ENCODE measurements at regions not wholly inside any gene's neighbourhood (a gene's known extent, or its start where the extent isn't known, plus 50 kb on each side); places are given as distances from the start of the nearest gene placed in this dataset.

DNA sequence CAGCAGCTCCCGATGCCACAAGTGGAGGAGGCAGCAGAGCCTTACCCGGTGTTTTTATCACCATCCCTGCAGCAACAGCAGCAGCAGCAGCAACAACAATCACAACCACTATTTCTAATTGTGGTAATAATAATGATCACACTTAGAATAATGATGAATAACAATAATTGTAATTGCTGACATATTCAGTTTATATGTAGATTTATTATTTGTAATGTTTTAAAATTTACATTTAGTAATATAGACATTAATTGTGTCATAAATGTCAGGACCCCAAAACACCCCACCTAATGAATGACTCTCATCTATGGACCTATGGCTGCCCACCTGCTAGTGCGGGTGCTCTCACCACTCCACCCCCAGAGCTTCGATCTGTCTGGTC lies 170.0 kb downstream of the AHSP start (continued):
- TF ChIP-seq, protein P1, sequence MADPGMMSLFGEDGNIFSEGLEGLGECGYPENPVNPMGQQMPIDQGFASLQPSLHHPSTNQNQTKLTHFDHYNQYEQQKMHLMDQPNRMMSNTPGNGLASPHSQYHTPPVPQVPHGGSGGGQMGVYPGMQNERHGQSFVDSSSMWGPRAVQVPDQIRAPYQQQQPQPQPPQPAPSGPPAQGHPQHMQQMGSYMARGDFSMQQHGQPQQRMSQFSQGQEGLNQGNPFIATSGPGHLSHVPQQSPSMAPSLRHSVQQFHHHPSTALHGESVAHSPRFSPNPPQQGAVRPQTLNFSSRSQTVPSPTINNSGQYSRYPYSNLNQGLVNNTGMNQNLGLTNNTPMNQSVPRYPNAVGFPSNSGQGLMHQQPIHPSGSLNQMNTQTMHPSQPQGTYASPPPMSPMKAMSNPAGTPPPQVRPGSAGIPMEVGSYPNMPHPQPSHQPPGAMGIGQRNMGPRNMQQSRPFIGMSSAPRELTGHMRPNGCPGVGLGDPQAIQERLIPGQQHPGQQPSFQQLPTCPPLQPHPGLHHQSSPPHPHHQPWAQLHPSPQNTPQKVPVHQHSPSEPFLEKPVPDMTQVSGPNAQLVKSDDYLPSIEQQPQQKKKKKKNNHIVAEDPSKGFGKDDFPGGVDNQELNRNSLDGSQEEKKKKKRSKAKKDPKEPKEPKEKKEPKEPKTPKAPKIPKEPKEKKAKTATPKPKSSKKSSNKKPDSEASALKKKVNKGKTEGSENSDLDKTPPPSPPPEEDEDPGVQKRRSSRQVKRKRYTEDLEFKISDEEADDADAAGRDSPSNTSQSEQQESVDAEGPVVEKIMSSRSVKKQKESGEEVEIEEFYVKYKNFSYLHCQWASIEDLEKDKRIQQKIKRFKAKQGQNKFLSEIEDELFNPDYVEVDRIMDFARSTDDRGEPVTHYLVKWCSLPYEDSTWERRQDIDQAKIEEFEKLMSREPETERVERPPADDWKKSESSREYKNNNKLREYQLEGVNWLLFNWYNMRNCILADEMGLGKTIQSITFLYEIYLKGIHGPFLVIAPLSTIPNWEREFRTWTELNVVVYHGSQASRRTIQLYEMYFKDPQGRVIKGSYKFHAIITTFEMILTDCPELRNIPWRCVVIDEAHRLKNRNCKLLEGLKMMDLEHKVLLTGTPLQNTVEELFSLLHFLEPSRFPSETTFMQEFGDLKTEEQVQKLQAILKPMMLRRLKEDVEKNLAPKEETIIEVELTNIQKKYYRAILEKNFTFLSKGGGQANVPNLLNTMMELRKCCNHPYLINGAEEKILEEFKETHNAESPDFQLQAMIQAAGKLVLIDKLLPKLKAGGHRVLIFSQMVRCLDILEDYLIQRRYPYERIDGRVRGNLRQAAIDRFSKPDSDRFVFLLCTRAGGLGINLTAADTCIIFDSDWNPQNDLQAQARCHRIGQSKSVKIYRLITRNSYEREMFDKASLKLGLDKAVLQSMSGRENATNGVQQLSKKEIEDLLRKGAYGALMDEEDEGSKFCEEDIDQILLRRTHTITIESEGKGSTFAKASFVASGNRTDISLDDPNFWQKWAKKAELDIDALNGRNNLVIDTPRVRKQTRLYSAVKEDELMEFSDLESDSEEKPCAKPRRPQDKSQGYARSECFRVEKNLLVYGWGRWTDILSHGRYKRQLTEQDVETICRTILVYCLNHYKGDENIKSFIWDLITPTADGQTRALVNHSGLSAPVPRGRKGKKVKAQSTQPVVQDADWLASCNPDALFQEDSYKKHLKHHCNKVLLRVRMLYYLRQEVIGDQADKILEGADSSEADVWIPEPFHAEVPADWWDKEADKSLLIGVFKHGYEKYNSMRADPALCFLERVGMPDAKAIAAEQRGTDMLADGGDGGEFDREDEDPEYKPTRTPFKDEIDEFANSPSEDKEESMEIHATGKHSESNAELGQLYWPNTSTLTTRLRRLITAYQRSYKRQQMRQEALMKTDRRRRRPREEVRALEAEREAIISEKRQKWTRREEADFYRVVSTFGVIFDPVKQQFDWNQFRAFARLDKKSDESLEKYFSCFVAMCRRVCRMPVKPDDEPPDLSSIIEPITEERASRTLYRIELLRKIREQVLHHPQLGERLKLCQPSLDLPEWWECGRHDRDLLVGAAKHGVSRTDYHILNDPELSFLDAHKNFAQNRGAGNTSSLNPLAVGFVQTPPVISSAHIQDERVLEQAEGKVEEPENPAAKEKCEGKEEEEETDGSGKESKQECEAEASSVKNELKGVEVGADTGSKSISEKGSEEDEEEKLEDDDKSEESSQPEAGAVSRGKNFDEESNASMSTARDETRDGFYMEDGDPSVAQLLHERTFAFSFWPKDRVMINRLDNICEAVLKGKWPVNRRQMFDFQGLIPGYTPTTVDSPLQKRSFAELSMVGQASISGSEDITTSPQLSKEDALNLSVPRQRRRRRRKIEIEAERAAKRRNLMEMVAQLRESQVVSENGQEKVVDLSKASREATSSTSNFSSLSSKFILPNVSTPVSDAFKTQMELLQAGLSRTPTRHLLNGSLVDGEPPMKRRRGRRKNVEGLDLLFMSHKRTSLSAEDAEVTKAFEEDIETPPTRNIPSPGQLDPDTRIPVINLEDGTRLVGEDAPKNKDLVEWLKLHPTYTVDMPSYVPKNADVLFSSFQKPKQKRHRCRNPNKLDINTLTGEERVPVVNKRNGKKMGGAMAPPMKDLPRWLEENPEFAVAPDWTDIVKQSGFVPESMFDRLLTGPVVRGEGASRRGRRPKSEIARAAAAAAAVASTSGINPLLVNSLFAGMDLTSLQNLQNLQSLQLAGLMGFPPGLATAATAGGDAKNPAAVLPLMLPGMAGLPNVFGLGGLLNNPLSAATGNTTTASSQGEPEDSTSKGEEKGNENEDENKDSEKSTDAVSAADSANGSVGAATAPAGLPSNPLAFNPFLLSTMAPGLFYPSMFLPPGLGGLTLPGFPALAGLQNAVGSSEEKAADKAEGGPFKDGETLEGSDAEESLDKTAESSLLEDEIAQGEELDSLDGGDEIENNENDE (IDR thresholded peaks at IDR 0.05; ENCODE audit: insufficient replicate concordance, low read length): no peak
- TF ChIP-seq ASH2L (IDR thresholded peaks at IDR 0.05; ENCODE audit: low read length): no peak
- no peak for TF ChIP-seq GTF2F1 (IDR thresholded peaks at IDR 0.05; ENCODE audit: borderline replicate concordance, low read depth, low read length)
- TF ChIP-seq, protein P2, sequence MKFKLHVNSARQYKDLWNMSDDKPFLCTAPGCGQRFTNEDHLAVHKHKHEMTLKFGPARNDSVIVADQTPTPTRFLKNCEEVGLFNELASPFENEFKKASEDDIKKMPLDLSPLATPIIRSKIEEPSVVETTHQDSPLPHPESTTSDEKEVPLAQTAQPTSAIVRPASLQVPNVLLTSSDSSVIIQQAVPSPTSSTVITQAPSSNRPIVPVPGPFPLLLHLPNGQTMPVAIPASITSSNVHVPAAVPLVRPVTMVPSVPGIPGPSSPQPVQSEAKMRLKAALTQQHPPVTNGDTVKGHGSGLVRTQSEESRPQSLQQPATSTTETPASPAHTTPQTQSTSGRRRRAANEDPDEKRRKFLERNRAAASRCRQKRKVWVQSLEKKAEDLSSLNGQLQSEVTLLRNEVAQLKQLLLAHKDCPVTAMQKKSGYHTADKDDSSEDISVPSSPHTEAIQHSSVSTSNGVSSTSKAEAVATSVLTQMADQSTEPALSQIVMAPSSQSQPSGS (IDR thresholded peaks at IDR 0.05; ENCODE audit: low read length): no peak
- TF ChIP-seq SUZ12 (IDR thresholded peaks at IDR 0.05; ENCODE audit: low read length): no peak
- TF ChIP-seq ZNF274 (IDR thresholded peaks at IDR 0.05; ENCODE audit: borderline replicate concordance, extremely low read depth, low read length): no peak
